HG03520 (cell line): ENCODE measurements at regions not wholly inside any gene's neighbourhood (a gene's known extent, or its start where the extent isn't known, plus 50 kb on each side); places are given as distances from the start of the nearest gene placed in this dataset.
"Not testable (repeated sequence)": the region's sequence is repeated elsewhere in the genome, so short reads cannot be mapped to it uniquely, and the experiment has no call there.

Experiments used
- ATAC-seq: cut with Tn5 transposase; IDR thresholded peaks from one replicate; pipeline ENCODE4 v1.9.1; 2021; ENCODE audit warnings: mild to moderate bottlenecking, moderate library complexity; ENCODE audit not compliant: unreplicated experiment

DNA sequence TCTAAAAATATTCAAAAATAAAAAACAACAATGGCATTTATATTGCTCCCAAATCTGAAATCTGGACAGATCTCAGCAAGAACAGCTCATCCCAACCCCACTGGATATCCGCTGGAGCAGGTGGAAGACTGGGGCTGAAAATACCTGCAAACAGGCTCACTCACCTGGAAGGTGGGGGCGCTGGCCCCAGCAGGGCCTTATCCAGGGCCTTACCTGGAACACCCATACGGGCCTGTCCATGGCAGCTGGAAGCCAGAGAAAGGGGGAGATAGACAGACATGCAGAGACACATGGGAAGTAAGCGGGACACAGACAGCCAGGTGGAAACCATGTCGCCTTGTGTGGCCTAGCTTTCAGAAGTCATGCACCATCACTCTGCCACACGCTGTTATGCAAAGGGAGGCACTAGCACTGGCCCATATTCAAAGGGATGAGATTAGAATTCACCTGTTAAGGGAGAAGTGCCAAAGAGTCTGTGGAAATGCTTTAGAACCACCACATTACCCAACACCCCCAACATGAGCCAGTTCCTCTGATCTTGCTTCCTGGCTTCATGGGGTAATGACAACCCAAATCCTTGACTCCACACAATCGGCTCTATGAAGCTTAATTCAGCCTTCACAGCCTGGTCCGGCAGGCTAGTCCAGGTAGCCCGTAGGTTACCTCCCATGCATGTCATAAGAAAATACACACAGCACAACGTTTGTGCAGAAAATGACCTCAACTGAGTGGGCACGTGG, 99.0 kb upstream of the CDYL start:
- no peak for ATAC-seq

DNA sequence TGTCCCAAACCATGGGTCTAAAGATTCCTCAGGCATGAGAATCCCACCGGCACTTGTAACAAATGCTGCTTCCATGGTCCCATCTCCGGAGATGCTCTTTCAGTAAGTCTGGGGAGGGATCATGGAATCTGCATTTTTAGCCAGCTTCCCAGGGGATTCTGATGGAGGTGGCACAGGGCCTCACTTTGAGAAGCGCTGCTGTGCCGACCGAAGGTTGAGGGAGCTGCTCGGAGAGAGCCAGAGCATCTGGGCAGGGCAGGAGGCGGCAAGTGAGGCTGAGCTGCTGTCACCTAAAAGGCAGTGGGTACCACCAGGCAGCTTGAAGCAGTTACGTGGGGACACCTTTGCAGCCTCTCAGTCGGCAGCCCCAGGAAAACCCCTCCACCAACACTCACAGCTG, 100.2 kb upstream of the CDYL start:
- ATAC-seq: no peak

DNA sequence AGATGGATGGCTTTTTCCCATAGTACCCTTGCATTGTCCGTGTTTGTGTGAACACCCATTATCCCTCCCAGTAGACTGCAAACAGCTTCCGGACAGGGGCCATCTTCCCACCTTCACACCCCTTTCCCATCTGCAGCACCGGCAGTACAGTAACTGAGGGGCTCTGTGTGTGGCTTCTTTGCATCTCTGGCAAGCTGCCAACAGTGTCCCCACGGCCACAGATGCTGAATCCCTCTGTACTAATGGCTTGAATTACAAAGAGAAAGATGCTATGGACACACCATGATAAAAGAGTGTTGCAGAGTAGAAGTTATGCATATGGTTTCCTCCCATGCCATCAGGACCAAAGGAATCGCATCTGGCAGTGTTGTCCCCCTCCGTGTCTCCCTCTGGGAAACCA, 101.1 kb upstream of the CDYL start:
- ATAC-seq: no peak

DNA sequence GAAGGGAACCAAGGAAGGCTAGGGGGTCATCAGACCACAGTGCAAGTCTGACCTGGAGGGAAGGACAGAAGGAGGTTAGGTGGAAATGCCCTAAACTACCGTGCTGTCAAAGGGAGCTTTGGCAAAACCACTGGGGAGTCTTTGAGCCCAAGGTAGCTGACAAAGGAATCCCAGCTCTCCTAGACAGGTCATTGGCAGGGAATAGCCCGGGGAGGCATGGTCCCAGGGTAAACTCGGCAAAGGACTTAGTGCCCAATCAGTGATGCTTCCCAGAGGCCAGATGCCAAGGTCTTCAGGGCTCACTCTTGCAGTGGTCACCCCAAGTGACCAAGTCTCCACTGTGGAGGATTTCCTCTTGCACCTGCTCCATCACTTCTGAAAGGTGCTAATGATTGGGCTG, 102.3 kb upstream of the CDYL start:
- no peak for ATAC-seq

DNA sequence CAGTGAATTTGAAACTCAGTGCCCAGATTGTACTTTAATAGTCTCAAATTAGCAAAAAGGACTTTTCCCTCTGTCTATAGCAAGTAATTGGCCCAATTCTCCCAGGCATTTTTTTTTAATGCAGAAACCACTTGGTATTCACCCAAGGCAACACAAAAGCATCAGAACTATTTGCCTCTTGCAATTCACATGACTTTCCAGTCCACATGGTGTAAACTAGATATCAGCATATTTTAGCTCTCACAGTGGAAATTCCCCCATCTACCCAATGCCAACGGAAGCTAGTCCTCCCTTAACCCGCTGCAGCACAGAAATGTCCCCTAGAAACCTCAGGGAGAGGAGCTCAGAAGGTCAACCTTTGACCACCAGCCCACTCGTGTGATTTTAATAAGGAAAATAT, 103.4 kb upstream of the CDYL start:
- no peak for ATAC-seq

DNA sequence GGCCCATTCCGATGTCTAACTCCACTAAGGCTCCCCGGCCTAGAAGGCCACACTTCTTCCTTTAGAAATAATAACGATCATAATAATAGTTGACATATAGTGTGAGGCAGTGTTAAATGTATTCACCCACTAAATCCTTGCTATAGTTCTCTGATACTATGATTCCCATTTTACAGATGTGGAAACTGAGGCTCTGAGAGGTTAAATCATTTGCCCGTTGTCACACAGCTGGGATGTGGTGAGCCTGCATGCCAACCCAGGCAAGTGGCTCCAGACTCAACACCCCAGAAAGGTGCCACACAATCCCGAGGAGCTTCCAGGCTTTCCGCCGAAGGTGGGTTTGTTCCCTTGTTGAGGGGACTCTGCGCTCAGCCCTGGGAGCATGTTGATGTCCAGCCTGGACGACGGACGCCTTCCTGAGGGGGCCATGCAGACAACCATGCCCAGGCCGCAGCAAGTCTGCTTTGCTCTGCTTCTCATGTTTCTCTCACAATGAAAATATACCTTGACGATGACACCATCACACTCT, 104.6 kb upstream of the CDYL start:
- no peak for ATAC-seq

DNA sequence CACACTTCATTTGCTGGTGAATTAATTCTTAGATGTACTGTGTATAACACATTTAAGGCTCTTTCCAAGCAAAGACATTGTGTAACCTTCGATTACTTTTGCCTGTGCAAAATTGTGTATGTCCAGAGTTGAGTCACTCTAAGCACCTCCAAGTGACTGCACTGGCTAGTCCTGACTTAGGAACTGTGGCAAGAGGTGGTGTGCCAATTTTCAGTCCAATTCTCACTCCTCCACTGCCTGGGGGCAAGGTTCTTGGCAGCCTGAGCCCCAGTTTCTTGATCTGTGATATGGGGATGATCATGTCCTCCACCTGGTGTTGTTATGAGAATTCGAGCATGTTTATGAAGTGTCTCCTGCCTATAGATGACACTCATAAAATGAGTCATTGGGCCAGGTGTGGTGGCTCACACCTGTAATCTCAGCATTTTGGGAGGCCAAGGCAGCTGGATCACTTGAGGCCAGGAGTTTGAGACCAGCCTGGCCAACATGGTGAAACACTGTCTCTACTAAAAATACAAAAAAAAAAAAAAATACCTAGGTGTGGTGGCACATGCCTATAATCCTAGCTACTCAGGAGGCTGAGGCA, 105.3 kb upstream of the CDYL start:
- ATAC-seq: no peak

DNA sequence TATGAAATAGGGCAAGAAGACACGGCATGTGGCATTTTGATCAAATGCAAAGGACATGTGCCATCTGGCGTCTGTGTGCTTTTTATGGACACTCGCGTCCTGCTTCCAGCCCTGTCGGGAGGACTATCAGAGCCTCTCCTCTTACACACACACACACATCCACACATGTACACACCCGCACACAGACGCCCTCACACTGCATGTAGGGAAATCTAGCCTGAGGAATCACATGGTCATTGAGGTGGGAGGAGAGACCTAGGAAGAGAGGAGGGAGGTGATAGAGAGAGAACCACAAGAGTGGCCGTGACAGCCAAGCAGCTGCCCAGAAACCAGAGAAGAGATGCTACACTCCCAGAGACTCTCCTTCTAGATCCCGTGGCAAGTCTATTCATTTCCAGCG, 105.9 kb upstream of the CDYL start:
- ATAC-seq: no peak

DNA sequence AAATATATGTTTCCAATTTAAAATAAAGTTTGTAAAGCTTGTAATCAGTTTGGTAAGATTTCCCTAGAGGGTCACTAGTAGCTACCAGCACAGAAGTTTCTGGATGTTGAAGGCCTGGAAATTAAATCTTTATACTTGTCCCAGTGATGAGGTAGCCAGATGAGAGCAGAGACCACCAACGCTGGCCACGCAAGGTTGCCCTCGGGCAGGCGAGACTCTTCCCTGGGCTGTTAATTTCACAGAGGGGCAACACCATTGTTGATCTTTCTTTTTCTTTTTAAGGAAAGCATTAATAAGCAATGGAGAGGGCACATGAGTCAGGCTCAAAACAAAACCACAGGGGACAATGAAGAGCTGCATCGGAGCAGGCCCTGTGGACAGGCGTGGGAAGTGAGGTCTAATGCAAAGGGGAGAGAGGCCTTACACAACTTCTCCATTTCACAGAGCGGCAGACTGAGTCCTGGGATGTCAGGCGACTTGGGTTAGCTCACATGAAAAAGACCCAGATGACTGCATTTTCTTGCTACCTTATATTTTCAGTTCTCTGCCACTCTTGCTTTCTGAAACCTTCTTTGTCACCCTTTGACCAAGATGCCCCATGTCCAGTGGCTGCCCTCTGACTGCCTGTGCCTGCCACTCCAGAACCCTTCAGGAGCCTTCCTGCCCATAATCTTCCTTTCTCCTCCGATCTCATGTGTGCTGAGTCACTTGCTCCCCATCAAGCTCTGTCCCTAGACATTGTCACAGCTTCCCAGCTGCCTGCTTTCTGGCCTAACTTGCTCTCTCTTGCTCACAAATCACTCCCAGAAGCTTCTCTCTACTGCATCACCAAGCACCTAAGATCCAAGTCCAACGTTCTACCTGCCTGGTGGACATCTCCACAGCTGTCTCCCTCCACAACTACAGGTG, 107.7 kb upstream of the CDYL start:
- no peak for ATAC-seq

DNA sequence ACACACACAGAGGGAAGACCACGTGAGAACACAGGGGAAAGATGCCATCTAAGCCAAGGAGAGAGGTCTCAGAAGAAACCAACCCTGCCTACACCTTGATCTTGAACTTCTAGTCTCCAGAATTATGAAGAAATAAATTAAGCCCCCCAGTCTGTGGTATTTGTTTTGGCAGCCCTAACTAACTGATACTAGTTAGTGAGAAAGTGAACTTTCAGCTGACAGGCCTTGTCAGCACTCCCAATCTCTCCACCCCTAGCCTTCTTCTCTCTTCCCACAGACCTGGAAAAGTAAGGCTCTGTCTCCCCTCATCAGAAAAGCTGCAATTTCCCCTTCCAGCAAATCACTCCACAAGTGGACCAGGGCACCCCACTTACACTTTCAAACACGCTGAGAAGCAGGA, 108.6 kb upstream of the CDYL start:
- no peak for ATAC-seq

DNA sequence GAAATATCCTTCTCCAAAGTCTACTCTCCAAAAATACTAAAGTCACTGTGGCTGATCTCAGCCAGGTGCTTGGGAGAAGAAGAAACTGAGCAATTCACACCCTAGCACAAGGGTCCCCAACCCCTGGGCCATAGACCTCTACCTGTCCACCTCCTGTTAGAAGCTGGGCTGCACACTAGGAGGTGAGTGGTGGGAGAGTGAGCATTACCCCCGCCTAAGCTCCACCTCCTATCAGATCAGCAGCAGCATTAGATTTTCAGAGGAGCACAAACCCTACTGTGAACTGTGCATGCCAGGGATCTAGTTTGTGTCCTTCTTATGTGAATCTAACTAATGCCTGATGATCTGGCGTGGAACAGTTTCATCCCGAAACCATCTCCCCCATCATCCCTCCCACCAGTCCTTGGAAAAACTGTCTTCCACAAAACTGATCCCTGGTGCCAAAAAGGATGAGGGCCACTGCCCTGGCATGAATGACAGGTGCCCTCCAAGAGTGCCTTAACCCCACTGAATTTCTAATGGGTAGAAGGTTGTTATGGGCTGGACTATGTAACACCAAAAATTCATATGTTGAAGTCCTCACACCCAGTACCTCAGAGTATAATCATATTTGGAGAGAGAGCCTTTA, 109.2 kb upstream of the CDYL start:
- ATAC-seq: no peak

DNA sequence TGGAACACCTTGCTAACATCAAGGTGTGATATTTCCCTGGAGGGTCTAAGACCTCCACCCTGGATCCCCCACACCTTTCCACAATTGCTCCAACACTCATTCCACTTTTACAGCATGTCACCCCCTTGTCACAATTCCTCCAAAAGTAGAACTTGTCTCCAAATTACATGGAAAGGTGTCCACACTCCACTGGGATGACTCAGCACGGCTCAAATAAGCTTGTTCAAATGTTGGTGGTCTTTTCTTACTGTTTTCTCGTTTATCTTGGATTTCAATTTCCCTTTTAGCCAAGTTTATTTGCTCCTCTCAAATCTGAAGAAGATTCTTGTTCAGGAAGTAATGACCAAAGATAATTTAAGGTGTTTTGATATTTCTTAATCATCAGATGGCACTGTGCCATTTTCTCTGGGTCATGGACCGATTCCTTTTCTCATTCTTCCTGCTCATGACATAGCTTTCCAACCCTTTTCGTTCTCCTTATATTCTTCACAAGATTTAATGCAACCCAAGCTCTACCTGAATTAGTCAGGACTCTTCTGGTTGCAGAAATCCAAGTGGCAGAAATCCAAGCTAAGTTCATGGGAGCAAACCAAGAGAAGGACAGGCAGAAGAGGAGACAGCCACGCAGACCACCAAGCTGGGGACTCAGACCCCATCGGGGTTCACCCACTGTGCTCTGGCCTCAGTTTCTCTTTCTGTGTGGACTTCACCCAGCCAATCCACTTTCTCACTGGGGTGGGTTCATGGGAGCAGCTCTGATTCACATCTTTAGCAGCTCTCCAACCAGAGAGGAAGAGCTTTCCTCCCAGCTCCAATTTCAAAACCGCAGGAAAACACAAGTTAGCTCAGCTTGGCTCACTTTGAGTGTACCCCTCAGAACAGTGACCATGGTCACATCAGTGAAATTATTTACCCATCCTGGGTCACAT, 110.5 kb upstream of the CDYL start:
- ATAC-seq: no peak

DNA sequence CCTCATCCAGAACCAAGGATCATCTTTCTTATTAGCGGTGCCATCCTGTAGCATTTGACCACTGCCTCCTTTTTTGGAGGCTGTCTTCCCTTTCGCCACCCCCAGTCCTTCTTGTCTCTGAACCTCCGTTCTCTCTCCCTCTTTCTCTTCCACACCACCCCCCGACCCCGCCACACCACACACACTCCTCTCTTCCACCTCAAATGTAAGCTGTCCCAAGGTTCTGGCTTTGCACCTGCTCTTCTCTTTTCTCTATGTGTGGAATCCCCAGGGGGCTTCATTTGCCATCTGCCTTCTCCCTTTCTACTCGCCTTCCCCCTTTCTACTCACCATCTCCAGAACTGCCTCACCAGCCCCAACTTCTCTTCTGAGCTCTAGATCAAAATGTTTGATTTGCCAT, 111.3 kb upstream of the CDYL start:
- ATAC-seq: no peak

DNA sequence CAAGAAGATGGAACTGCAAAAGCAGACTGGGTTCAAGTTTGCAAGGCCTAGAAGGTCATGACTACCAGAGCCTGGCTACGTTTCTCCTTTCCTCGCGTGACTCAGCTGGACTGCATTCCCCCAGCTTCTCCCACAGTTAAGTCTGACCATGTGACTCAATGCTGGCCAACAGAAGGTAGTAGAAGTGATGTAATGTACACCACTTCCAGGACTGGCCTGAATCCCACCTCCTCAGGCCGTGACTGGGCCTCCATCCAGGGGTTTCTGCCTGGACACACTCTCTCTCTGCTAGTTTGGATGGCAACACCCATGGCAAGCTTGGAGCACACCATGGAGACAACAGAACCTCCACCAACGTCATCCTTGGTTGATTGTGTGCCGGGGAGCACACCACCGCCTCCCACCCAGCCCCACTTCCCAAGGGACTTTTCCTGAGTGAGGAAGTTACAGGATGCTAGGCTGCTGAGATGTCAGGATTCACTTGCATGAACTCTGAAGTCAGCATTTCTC, 112.0 kb upstream of the CDYL start:
- ATAC-seq: no peak

DNA sequence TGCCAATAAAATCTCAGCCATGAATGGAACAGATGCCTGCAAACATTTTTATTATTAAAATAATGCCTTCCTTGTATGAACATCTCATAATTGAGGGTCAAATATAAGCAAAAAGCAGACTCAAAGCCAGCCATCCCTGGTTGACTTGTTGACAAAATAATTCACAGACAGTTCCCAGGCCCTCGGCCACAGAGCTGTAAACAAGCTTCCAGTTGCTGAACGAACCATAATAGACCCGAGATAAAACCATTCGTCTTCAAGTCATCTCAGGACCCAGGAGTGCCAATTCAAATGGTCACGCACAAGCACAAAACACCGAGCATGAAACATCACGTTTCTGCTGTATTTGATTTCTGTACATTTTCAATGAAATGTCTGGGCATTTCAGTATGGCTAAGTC, 113.3 kb upstream of the CDYL start:
- ATAC-seq: no peak

DNA sequence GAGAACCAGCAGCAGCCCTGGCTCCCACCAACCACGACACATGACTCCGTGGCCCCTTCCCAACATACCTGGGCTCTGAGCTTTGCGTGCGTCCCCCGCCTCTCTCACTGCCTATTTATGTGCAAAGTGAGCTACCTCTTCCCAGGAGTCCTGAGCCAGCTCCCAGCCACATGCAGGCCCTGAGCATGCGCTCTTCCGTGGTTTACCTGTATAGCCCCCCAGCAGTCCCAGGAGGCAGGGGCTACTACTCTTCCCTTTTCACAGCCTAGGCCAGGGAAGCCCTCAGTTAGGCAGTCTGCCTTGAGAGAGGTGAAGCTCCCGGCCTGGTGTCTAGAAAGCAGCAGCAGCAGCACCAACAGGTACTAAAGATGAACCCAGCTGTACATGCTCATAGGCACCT, 114.8 kb upstream of the CDYL start:
- ATAC-seq: no peak

DNA sequence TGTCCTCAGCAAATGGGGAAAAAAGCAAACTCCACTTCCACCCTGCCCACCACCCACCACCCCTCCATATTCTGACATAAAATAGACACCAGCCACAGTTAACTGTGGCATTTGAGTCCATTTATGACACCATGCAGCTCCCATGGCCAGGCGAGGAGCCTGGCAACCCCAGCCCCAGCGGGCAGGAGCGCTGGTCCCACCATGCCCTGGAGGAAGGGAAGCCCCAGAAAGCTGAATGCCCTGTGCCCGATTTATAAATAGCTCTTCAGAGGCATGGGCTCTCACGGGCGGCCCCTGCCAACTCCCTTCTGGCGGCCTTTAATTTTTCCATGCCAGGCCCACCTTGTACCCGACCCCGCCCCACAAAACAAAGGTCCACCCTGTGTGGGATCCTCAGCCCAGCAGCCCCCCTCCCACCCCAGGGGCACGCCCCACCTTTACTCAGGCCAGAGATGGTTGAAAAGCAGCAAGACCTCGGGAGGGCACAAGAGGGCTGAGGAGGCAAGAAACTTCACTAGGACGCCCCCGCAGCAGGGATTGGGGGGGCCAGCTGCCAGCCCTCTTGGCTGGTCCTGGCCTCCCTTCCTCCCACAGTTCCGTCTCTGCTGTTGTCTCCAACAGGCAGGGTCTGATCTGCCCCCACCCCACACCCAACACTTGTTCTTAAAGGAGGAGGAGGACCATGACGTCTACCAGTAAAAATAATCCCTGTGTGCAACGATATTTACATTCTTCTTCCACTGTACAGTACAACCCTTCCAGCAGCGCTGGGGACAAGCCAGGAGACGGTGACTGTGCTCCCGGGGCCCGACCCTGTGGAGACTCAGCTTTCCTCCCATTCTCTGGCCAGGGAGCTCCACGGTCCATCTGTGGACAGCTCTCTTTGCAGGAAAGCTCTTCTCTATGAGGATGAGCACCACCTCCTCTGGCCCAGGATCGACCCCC, 115.6 kb upstream of the CDYL start:
- no peak for ATAC-seq

DNA sequence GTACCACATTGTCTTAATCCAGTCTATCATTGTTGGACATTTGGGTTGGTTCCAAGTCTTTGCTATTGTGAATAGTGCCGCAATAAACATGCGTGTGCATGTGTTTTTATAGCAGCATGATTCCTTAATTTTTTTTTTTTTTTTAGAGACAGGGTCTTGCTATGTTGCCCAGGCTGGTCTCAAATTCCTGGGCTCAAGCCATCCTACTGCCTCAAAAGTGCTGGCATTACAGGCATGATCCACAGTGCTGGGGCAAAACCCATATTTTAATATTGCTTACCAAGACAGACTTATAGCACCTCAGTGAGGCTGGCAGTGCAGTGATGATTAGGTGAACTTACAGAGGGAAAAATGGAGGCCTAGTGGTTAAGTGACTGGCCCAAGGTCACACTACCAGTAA, 116.5 kb upstream of the CDYL start:
- not testable (repeated sequence) for ATAC-seq

DNA sequence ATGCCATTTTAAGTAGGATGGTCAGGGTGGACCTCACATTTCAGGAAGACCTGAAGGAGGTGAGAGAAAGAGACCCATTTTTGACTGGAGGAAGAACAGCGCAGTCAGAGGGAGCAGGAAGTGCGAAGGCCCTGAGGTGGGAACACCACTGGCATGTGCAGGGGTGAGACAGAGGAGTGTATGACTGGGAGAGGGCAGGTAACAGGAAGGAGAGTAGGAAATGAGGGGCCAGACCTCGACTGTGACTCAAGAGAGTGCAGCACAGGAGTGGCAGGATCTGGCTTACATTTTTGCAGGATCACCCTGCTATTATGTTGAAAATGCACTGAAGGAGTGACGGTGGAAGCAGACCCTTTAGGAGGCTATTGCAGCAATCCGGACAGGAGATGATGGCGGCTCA, 117.7 kb upstream of the CDYL start:
- ATAC-seq: no peak
